22Rv1 (cell line): ENCODE measurements at regions not wholly inside any gene's neighbourhood (a gene's known extent, or its start where the extent isn't known, plus 50 kb on each side); places are given as distances from the start of the nearest gene placed in this dataset.

Experiments used
- H3K27ac ChIP-seq: fragments of 450-650 bp; 2 replicates; pipeline ENCODE4 v1.5.1; 2017
- ZFX ChIP-seq: fragments of 450-650 bp; IDR thresholded peaks from 2 replicates; pipeline ENCODE4 v1.6.1; 2017; ENCODE audit warnings: antibody characterized with exemption, borderline replicate concordance
- TF ChIP-seq, protein P1 (sequence below): fragments of 450-650 bp; IDR thresholded peaks from 2 replicates; pipeline ENCODE4 v1.5.1; 2017; ENCODE audit warnings: mild to moderate bottlenecking

DNA sequence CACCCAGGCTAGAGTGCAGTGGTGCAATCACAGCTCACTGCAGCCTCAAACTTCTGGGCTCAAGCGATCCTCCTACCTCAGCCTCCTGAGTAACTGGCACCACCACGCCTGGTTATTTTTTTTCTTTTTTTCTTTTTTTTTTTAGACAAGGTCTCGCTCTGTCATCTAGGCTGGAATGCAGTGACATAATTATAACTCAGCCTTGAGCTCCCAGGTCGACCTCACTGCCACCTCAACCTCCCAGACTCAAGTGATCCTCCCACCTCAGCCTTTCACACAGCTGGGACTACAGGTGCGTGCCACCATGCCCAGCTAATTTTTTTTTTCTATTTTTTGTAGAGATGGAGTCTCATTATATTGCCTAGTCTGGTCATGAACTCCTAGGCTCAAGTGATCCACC lies 66.9 kb upstream of the ECE1 start:
- no peak for TF ChIP-seq ZFX
- TF ChIP-seq, protein P1, sequence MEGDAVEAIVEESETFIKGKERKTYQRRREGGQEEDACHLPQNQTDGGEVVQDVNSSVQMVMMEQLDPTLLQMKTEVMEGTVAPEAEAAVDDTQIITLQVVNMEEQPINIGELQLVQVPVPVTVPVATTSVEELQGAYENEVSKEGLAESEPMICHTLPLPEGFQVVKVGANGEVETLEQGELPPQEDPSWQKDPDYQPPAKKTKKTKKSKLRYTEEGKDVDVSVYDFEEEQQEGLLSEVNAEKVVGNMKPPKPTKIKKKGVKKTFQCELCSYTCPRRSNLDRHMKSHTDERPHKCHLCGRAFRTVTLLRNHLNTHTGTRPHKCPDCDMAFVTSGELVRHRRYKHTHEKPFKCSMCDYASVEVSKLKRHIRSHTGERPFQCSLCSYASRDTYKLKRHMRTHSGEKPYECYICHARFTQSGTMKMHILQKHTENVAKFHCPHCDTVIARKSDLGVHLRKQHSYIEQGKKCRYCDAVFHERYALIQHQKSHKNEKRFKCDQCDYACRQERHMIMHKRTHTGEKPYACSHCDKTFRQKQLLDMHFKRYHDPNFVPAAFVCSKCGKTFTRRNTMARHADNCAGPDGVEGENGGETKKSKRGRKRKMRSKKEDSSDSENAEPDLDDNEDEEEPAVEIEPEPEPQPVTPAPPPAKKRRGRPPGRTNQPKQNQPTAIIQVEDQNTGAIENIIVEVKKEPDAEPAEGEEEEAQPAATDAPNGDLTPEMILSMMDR: no peak
- H3K27ac ChIP-seq: no peak overlapping the region

DNA sequence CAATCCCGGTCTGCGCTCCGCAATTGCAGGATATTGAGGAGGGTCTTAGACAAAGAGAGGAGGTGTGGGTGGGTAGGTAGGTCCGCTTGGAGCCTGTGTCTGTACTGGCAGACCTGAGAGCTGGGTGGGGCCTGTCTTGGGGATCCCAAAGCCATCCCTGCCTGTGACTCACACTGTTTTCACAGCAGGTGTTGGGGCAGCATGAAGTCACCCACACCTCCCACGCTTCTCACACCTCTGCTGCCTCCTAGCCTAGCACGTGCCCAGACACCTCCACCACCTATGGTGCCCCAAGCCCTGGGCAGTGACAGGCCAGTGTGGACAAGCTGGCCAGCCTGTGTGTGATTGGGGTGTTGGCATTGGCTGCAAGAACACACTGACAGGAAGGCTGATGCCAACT lies 65.7 kb upstream of the ECE1 start:
- H3K27ac ChIP-seq: no peak overlapping the region
- TF ChIP-seq, protein P1: no peak
- TF ChIP-seq ZFX: no peak

DNA sequence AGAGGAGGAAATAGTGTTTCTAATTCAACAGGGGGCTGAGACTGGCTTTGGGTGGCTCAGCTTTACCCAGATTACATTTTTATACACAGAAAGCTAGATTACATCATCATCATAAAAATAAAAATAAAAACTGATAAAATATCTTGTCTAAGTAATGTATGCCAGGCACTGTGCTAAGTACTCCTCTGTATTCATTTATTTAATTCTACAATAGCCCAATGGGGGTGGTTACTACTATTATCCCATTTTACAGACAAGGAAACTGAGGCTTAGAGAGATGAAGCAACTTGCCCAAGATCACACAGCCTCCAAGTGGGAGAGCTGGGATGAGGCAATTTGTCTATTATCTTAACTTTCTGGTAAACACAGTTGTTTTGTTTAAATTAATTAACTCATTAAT lies 62.3 kb upstream of the ECE1 start:
- no peak for TF ChIP-seq ZFX
- TF ChIP-seq, protein P1: no peak

DNA sequence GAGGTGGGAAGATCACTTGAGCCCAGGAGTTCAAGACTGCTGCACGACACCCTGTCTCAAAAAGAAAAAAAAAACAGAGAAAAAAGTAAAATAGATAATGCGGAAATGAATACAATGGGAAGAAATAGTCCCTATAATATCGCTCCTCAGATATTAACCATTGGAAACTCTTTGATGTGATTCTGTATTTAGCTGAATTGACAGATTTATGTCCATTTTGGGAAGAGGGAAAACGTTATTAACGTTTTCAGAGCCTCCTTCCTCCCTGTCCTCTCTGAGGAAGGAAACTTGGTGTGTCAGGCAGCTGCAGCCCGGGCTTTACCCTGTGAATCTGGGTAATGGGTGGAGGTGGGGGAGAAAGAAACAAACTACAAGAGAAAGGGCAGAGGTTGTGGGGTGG lies 61.6 kb upstream of the ECE1 start:
- no peak overlapping the region for H3K27ac ChIP-seq
- TF ChIP-seq, protein P1: no peak
- TF ChIP-seq ZFX: no peak

More for the DNA sequence above, 62.3 kb upstream of the ECE1 start:
- no peak overlapping the region for H3K27ac ChIP-seq

DNA sequence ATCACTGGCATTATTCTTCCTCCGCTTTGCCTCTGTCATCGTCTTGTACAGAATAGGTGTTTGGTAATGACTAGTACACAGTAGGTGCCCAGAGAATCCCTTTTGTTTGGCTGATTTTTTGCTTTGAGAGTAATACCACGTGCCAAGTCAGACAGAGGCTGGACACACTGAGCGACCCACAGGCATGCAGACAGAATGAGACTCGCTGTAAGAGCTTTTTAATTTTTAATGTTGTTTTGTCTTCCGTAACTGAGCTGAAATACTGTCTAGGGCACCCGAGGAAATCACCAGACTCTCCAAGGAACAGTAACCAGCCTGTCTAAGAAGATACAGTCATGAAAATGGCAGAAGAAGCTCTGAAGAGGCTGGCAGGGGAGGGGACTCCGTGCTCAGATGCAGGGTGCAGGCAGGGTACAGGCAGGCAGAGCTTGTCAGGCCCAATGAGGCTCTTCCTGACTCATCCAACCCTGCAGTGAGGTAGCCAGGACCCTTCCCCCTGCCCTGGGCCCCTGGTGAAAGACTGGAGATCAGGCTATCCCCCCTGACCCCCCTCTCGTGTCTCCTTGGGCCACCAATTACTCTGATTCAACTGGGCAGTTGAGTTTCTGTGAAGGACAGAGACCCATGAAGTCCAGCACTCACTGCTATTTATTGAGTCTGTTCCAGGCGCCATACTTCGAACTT lies 60.1 kb upstream of the ECE1 start:
- TF ChIP-seq, protein P1: no peak
- no peak for TF ChIP-seq ZFX
- H3K27ac ChIP-seq: no peak overlapping the region

- H3K27ac ChIP-seq: no peak overlapping the region
- TF ChIP-seq, protein P1: no peak
Measured at GRCh38 chr1:21349693-21350092, 59.4 kb upstream of the ECE1 start.

DNA sequence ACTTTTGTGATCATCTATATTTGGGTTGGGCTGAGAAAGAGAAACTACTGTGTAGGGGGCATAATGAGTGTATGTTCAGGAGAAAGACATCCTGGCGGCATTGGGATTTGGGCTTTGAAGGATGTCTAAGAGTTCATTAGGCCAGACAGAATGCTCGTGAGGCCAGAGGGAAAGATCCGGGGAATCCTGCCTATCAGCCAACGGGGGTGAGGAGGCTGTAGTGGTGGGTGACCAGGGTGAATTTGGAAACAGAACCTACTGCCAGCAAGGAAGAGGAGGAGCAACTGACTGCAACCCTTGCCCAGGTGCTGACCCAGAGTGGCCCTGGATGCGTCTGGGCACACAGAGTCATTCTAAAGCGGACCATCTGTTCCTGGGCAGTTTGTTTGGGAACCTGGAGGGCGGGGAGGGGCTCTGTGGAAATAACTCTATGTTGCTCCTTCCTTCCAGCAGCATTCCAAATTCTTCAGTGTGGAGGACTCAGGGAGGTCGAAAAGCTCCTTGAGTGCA lies 56.9 kb upstream of the ECE1 start:
- TF ChIP-seq, protein P1: no peak
- TF ChIP-seq ZFX: no peak
- no peak overlapping the region for H3K27ac ChIP-seq
